Activated CD4-positive, CD25-positive, alpha-beta regulatory T cell treated with anti-CD3 and anti-CD28 coated beads, Interleukin-2, amount 50 U/mL, for 72 hours (primary cell): ENCODE measurements at regions not wholly inside any gene's neighbourhood (a gene's known extent, or its start where the extent isn't known, plus 50 kb on each side); places are given as distances from the start of the nearest gene placed in this dataset.
A peak's percentile ranks its signal among the peaks of the same experiment; 100 is the strongest.

ENCODE experiments used
- DNase-seq: peaks from one replicate; pipeline ENCODE4 v3.0.0; 2021

GRCh38 chr14:34348592-34348991, 113.4 kb downstream of the SPTSSA start:
- no peak for DNase-seq

- no peak for DNase-seq
These were observed 114.4 kb downstream of the SPTSSA start for GRCh38 chr14:34347683-34348082.

GRCh38 chr14:34345718-34346465, 116.1 kb downstream of the SPTSSA start:
- DNase-seq = no peak

- DNase-seq = no peak
These were observed 117.7 kb downstream of the SPTSSA start for GRCh38 chr14:34344318-34344717.

- no peak for DNase-seq
These were observed 121.9 kb downstream of the SPTSSA start for GRCh38 chr14:34340025-34340625.

GRCh38 chr14:34338056-34338455, 124.0 kb downstream of the SPTSSA start:
- no peak for DNase-seq

DNA sequence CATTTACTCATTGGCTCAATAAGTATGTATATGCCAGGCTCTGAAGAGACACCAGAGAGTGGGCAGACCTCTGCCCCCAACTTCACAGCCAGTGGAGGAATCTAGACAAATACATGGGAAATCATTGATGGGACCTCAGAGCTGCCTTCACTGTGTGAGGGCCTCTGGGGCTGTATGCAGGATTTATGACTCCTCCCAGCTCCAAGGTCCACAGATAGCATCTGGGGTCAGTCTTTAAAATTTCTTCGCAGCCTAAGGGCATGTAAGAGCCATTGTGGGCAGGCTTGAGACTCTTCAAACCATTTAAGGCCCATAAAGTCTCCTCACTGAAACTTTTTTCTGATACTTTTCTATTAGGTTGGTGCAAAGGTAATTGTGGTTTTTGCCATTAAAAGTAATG, 125.5 kb downstream of the SPTSSA start:
- no peak for DNase-seq

- no peak for DNase-seq
These were observed 126.1 kb downstream of the SPTSSA start for GRCh38 chr14:34335968-34336367.

- DNase-seq = no peak
These were observed 127.7 kb downstream of the SPTSSA start for GRCh38 chr14:34334329-34334728.

GRCh38 chr14:34331728-34332623, 130.1 kb downstream of the SPTSSA start:
- DNase-seq = peak; percentile 56

DNA sequence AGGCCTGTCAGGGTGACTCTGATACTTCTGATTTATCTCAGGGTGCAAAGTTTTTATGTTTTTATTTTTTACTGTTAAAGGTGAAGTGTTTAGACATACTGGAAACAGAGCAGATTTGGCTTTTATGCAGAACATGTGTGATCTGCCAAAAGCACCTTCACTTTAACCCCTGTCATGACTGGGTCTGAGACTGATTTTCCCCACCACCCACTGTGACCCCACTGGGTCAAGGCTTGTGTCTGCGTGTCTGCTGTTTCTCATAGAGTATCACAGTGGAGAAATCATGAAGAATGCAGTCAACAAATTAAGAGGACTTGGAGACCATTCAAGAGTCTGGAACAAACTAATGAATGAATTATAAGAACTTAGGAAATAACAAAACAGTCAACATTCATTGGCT, 131.2 kb downstream of the SPTSSA start:
- DNase-seq = no peak

DNA sequence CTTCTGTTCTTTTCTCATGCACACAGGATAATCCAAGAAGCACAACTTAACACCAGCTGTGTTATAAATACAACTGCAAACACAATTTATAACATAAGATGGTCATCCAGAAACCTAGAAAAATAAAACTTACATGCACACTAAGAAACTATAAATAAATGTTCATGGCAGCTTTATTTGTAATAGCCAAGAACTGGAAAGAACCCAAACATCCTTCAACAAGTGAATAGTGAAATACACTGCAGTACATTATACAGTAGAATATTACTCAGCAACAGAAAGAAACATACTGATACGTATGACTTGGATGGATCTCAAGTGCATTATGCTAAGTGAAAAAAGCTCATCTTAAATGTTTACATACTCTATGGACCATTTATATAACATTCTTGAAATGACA, 132.7 kb downstream of the SPTSSA start:
- no peak for DNase-seq

DNA sequence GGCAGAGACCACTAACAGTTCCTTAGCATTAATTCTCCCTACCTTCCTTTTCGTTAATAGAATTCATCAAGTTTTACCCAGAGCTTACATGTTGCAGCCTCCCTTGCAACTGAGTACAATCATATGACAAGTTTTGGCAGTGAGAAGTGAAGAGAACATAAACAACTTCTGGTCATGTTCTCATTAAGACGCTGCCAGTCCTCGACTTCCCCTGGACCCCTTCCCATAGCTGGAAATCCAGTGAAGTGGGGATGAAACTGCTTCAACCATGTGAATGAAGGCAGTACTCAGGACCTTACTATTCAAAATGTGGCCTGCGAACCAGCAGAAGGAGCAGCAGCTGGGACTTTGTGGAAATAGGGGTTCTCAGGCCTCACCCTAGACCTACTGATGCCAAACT, 133.9 kb downstream of the SPTSSA start:
- no peak for DNase-seq

DNA sequence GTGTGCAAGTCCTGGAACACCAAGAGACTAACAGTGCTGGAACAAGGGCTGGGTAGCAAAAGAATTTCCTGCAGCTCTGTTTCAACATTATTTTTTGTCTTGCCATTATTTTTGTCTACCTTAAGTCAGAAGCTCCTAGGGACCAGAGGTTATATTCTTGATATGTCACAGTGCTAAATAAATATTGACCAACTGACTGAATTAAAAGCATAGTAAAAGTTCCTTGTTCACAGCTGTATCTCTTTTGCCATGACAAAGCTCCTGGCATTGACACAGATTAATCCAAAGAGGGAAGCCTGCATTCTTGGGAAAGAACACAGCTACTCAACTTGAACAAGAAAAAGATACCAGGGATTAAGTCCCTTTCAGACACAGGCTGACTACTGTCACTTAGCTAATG, 136.5 kb downstream of the SPTSSA start:
- no peak for DNase-seq

- no peak for DNase-seq
These were observed 137.7 kb downstream of the SPTSSA start for GRCh38 chr14:34324363-34324795.

GRCh38 chr14:34322940-34323418, 139.1 kb downstream of the SPTSSA start:
- peak; percentile 79 for DNase-seq

DNA sequence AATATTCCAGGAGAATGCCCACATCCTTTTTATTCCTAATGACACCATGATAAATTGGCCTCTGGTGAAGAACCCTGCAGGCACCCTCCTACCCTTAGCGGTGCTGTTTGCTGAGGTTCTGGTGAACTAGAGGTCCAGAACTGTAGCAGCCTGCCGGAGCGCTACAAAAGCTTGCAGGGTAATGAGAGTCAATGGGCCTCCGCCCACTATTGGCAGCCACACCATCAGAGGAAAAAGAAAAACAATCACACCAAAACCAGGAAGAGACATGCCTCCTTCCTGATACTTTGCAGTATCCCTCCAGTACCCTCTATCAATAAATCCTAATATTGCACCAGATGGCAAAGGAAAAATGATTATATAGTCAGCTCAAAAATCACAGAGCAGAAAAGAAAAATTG, 142.9 kb downstream of the SPTSSA start:
- DNase-seq = no peak

DNA sequence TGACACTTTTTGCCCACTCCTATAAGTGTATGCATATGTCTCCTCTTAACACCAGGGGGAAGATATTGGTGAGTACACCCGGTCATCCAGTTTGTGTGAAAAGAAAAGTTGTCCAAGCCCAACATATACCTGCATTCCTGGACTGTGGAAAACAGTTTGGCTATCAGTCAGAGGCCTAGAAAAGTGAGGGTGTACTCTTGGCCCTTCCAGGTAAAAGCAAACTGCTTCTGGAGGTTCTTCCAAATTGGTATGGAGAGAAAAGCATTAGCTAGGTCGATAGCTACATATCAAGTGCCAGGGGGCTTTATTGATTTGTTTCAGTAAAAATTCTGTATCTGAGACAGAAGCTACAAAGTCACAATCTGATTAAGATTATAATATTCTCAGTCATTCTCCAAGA, 144.0 kb downstream of the SPTSSA start:
- no peak for DNase-seq

DNA sequence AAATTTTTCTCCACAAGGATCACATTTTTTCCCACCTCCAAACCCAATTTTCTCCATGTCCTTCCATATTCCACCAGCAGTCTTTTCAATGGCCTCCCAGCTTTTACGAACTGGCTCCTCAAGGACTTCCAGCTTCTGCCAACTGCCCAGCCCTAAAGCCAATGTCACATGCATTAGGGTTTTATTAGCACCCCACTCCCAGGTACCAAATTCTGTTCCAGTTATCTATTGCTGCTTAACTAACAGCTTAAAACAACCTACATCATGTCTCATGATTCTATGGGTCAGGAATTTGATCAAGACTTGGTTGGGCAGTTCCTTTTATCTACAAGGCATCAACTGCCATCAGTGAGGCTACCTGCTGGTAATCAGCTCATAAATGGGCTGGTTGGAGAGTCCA, 151.3 kb downstream of the SPTSSA start:
- DNase-seq = no peak

DNA sequence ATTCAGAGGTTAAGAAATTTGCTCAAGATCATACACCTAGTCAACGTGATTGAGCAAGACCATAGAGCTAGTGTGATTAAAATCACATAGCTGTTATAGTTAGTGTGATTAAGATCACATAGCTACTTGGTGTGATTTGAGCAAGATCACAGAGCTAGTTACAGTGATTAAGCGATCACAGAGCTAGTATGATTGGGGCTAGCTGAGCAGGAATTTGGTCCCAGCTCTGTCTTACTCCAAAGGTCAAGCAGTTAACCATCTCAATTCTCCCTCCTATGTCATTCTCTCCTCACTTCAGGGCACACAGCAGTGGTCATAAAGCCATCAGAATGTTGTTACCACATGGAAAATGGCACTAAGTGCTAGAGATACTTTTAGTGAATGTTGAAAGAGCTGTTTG, 158.2 kb downstream of the SPTSSA start:
- no peak for DNase-seq

DNA sequence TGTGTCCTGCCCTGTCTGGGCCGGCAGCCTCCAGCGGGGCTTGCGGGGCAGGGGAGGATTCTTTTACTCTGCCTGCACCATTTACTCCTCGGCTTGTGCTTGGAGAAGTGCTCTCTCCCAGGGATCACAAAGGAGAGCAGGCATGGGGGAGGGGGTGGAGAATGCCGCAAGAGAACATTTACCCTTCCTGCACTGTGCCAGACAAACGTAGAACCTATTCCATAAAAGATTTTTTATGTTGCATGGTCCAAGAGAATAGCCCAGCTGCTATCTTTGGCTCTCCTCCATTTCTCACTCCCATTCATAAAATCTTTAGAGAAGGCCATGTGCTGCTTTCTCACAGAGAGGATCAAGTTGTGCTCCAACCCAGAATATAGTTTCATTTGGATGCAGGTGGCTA, 159.4 kb downstream of the SPTSSA start:
- no peak for DNase-seq

DNA sequence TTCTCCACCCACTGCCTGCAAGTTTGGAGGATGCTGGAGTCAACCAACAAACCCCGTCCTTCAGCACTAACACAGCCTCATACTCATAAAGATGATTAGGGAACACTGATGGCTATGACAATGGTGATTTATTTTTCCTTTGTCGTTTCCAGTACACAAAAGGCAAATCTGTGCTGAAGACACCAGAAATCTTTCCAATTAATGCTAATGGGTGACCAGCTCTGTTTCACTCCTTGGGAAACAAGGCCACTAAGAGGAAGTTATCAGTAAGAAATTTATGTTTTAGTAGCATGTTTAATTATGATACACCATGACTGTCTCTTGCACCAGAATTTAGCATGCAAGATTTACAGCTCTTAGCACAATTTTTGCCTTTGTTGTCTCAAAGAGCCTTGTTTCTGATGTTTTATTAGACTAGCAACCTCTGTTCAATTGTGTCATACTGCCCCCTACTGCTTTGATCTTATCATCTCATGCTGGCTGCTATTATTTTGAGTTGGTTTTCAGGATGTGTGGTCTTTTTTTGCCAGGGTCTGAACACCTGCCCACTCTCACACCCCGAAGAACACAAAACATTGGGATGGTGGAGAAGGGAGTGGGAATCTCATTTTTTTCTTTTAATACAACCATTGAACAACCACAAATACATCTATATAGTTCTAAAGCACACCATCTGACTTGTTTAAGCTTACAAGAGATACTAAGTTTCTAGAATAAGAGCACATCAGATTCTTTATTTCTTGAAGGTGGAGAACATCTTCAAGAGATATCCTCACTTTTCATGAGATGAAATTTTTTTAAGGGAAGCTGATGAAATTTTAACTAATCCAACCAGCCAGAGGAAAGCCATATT, 160.9 kb downstream of the SPTSSA start:
- no peak for DNase-seq

DNA sequence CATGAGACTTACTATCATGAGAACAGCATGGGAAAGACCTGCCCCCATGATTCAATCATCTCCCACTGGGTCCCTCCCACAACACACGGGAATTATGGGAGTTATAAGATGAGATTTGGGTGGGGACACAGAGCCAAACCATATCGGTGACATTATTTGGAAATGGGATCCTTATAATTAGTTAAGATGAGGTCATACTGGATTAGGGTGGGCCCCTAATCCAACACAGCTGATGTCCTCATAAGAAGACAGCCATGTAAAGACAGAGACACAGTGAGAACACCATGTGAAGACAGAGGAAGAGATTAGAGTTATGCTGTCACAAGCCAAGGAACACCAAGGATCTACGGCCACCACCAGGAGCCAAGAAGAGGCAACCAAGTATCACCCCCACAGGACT, 161.7 kb downstream of the SPTSSA start:
- DNase-seq = no peak
